H54 (cell line): ENCODE measurements at regions not wholly inside any gene's neighbourhood (a gene's known extent, or its start where the extent isn't known, plus 50 kb on each side); places are given as distances from the start of the nearest gene placed in this dataset.
A peak's percentile ranks its signal among the peaks of the same experiment; 100 is the strongest.

Experiments used
- DNase-seq: peaks from one replicate; pipeline ENCODE4 v3.0.0; 2011; ENCODE audit warnings: low spot score, mixed read lengths; ENCODE audit not compliant: insufficient read length
- FAIRE-seq: peaks from 3 replicates; lab custom pipeline; 2011; peaks lifted over from hg19 to GRCh38; lab: Jason Lieb, UNC
- POLR2A ChIP-seq: IDR thresholded peaks from 2 replicates; pipeline ENCODE4 v1.6.1; 2011; ENCODE audit warnings: low read depth, mild to moderate bottlenecking, low read length

DNA sequence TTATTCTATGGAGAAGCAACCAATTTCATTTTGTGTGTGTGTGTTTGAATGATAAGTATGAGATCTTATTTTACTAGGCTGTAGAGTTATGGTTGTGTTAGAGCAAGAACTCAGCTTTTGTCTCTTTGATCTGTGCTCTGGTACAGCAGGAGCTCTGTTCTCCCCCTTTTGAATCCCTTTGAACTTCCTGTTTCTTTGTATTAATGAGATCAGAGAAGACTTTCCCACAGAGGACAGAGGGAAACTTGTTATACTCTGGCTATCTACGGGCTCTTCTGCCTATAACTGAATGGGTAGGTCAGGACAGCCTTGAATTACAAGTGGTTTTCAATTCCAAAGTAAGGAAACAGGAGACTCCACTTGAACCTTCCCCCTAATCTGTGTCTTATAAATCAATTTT lies 1015.0 kb upstream of the RAG2 start:
- no peak for FAIRE-seq

DNA sequence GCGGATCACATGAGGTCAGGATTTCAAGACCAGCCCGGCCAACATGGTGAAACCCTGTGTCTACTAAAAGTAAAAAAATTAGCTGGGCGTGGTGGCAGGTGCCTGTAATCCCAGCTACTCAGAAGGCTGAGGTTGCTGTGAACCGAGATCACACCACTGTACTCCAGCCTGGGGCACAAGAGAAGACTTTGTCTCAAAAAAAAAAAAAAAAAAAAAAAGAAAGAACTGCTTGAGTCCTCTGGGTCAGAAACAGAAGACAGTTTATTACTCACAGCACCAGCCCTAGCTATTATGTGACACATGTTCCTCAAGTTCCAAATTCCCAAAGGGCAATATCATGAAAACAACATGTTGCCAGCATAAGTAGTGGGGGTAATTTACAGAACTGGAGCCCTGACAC lies 1014.1 kb upstream of the RAG2 start:
- DNase-seq, result no peak
- FAIRE-seq, result no peak
- no peak for TF ChIP-seq POLR2A

More for the DNA sequence above, 1015.0 kb upstream of the RAG2 start:
- TF ChIP-seq POLR2A, result no peak
- DNase-seq, result no peak

DNA sequence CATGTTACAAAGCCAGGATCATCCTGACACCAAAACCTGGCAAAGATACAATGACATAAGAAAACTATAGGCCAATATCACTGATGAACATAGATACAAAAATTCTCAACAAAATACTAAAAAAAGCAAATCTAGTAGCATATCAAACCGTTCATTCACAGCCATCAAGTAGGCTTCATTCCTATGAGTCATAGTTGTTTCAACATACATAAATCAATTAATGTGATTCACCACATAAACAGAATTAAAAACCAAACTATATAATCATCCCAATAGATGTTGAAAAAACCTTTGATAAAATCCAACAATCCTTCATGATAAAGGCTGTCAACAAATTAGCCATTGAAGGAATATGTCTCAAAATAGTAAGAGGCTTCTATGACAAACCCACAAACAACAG lies 1007.2 kb upstream of the RAG2 start:
- no peak for DNase-seq
- peak; percentile 53 for FAIRE-seq

DNA sequence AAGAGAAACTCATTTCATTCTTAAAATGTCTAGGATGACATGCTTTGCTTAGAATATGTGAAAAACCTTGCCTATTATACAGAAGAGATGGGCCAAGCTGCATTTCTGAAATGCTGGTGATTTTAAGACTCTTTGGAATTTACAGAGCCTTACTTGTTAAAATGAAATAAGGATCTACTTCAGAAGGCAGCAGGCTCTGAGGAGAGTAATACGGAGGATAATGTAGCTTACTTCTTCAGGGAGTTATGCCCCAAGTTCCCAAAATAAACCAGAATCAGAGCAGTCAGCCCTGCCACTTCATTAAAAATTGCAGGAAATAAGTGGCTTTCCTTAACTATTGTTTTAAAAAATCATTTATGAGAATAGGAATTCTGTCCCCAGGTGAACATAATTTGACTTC lies 1000.3 kb upstream of the RAG2 start:
- FAIRE-seq (no peak), DNase-seq (no peak)
- no peak for TF ChIP-seq POLR2A

More for the DNA sequence above, 1007.2 kb upstream of the RAG2 start:
- no peak for TF ChIP-seq POLR2A

DNA sequence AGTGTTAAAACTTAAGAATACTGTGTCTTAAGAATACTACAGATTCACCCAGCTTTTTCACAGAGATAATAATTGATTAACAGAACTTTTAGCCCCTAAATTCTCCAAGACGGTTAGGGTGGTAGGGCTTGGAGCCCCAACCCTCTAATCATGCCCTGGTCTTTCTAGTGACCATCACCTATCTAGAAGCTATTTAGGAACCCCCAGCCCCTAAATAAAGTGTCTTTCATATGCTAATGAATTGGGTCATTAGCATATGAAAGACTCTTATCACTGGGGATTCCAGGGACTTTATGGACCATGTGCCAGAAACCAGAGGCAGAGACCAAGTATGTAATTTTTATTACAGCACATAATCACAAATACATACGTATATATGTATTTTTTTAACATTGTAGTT lies 999.7 kb upstream of the RAG2 start:
- FAIRE-seq (no peak), DNase-seq (no peak)
- TF ChIP-seq POLR2A, result no peak

DNA sequence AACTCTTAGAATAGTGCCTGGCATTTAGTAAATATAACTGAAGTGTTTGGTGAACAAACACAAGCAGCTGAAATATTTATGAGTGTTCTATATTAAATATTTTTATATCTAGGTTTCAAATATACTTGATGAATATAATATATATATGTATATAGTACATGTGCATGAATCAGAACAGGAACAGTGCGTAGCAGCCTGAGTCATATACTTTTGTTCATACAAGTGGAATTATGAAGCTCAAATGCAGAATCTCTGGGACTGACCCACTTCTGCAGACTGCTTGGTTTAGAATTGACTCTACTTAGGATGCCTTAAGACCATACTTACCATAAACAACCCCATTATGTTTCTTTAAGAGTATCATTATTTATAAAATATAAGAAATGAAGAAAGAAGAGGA lies 997.8 kb upstream of the RAG2 start:
- no peak for FAIRE-seq
- no peak for TF ChIP-seq POLR2A
- no peak for DNase-seq

DNA sequence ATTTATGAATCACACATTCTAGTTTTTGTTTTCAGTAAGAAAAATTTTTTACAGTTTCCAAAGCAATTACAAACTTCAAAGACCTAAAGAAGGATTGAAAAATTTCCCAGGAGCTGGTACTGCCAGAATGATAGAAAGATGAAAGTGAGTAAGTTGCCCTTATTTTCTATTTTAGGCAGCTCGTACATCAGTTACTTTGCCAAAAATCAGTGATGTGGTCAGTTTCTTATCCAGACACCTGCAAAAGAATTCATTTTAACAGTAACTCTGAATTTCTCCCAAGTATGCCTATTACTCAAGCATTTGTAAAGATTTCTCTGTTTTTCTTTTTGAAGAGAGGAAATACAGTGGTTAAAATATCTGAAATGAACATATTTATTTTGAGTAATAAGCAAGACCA lies 976.3 kb upstream of the RAG2 start:
- FAIRE-seq (no peak), DNase-seq (no peak)
- TF ChIP-seq POLR2A, result no peak

DNA sequence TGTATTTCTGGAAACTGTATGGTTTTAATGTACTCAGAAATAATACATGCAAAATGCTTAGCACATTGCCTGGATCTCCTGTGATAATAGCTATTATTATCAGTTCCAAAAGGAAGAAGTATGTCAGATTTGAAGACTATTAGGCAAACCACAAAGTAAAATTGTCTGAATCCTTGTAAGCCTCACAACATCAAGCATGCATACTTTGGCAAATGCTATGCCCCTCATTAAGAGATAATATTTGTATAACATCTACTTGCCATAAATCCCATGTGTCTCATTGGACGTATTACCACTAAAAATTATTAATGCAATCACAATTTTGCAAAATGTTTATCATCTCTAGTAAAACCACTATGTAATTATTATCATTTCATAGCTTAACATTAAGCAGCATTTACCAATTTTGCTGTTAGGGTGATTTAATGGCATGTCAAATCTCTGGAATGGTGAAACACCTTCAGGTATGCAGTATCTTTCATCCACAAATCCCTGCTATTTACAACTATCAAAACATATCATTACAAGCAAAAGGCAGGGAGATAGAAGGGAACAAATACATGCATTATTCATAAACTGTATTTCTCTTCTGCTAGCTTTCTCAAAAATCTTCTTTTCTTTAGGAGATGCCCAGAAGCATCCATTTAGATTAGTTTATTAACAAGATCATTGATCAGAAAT lies 974.6 kb upstream of the RAG2 start:
- FAIRE-seq (peak; percentile 33), DNase-seq (no peak)
- TF ChIP-seq POLR2A, result no peak

DNA sequence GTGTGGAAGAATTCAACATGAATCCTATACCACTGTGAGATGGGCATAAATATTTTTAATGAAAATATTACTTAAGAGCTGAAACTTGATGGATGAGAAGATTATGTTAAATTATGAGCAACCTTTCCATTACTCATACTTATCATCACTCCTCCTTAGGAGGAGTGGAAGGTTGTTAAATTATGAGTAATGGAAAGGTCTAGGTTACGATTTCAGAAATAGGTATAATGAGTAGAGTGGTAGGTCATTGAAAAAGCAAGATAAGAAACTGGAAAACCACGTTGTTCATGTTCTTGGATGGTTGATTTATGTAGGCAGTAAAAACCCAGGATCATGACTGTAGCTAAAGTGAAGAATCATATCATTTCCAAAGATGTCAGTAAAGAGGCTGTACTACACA lies 973.2 kb upstream of the RAG2 start:
- TF ChIP-seq POLR2A, result no peak
- peak; percentile 43 for FAIRE-seq

DNA sequence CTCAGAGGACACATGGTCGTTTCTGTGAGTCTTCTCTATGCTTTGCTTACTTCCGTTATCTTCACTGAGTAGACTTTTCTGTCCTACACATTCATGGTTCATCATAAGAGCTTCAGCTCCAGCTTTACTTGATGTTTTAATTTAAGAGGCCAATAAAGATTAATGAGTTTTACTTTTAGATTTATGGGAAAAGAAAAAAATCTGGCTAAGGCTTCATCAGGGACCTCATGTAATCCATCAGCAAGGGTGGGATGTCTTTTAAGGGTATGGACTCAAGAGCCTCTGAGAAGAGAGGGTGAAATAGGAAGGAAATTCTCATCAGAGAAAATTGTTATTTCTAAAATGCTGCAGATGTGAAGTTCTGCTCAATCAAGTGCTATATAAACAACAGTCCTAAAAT lies 963.0 kb upstream of the RAG2 start:
- TF ChIP-seq POLR2A, result no peak
- FAIRE-seq (no peak), DNase-seq (no peak)

More for the DNA sequence above, 973.2 kb upstream of the RAG2 start:
- no peak for DNase-seq

DNA sequence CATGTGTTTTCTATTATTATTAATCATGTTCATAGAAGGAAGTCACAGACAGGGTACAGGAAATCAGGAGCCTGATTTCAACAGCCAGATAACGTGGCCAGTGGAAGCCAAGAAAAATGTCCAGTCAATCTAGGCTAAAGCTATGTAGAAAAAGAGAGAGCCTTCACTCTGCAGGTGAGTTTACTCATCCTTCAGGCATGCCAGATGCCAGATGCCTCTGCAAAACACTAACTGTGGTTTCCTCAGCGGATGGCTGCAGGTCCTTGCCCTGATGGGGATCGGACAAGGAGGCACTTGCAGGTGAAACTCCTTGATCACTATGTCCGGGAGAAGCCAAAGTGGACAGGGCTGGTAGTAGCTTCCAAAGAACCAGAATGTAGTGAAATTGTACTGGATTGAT lies 962.3 kb upstream of the RAG2 start:
- no peak for TF ChIP-seq POLR2A
- no peak for DNase-seq
- FAIRE-seq, result peak; percentile 20

DNA sequence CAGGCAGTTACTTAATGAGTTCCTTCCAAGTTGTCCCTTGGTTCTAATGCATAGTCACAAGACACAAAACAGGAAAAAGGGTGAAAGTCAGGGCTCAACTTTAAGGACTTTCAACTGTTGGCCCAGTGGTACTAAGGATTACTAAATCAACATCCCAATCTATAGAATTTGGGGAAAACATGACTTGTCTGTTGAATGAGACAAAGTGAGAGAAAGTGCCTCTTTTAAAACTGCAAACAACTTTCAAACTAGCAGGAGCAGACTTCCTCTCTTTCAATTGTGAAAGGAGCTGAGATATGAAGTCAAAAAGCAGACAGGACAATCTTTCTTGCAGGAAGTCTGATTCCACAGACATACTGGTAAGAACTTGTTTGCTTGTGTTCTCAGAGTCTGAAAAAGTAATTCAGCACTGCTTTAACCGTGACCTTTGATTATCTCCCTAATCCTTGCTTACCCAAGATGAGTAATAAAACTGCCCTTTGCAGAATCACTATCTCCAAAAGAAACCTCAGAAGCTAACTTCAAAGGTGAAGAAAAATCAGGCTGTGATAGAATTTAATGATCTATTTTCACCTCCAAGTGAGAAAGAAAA lies 960.7 kb upstream of the RAG2 start:
- no peak for TF ChIP-seq POLR2A
- FAIRE-seq (no peak), DNase-seq (no peak)

DNA sequence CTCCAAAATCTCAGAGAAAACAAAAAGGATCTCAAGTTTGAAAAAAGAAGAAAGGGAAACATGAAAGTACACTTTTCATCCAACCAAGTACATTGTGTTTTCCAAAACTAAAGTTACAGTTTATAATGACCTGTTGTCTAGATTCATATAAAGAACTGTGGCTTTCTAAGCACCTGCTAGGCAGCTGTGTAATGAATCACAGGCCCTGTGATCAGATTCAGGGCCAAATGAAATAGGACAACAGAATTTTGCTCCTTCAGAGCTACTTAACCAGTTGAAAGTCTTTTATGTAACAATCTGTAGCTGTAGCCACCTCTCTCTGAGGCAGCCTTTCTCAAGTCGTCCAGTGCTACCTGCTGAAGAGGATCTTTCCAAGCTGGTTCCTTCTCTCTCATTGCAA lies 960.0 kb upstream of the RAG2 start:
- FAIRE-seq, result no peak
- TF ChIP-seq POLR2A, result no peak
- no peak for DNase-seq

DNA sequence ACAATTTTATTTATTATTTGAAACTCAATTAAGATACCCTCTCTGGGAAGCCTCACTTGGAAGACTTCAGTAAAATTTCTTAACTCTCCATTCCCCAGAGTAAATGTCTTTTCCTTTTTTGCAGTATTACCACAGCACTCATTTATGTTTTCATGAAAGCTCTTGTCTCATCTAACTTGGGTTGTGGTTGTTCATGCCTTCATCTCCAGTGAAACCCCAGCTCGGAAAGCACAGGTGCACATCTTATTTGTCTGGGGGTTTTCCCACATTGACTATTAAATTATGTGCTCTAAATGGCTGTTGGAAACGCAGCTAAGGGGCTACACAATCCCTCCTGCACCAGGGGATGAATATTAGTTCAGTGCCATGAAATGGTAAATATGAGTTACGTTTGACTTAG lies 954.2 kb upstream of the RAG2 start:
- no peak for FAIRE-seq
- DNase-seq, result no peak
- no peak for TF ChIP-seq POLR2A

DNA sequence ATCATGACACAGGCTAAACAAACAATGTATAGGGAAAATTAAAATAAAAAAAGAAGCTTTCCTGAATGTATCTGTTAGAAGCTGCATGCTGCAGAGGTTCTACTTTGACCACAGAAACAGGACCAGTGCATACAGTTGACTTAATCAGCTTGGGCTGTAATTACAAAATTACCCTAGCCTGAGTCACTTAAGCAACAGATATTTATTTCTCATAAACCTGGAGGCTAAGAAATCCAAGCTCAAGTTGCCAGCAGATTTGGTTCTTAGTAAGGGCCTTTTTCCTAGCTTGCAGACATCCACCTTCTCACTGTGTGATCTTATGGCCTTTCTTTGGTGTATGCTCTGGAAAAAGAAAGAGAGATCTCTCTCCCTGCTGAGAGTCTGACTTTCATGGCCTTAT lies 946.5 kb upstream of the RAG2 start:
- no peak for TF ChIP-seq POLR2A
- FAIRE-seq (no peak), DNase-seq (no peak)
